Inflammatory macrophage treated with lipopolysaccharide for 4 hours (primary cell): ENCODE measurements at regions not wholly inside any gene's neighbourhood (a gene's known extent, or its start where the extent isn't known, plus 50 kb on each side); places are given as distances from the start of the nearest gene placed in this dataset.

Experiments
- DNase-seq: peaks from one replicate; pipeline ENCODE4 v3.0.0-alpha.2; 2020

DNA sequence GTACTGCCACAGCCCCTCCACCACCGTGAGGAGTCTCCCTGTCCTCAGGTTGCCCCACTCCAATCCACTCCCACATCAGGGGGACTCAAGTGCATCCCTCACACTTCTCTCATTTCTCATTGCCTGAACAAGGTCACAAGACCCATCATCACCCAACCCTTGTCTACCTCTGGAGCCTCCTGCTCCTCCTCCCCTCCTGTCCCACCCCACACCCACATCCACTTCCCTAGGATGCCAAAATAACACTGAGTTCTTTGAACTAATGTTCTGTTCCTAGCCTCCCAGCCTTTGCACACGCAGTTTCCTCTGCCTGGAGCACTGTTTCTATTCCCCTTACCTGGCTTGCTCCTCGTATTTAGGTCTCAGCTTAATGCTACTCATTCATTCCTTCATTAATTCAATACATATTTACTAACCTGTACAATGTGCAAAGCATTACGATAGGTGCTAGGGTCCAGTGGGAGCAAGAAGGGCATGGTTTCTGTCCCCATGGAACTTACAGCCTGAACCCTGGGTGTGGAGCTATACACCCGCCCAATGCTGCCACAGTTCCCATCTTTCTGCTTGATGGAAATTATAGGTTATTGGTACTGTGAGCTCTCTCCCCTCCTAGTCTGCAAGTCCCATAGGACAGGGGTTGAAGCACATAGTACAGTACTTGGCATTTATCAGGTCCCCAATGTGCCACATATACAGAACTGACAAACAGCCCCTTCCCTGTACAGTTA lies 96.1 kb upstream of the GRIK3 start:
- DNase-seq: no peak

DNA sequence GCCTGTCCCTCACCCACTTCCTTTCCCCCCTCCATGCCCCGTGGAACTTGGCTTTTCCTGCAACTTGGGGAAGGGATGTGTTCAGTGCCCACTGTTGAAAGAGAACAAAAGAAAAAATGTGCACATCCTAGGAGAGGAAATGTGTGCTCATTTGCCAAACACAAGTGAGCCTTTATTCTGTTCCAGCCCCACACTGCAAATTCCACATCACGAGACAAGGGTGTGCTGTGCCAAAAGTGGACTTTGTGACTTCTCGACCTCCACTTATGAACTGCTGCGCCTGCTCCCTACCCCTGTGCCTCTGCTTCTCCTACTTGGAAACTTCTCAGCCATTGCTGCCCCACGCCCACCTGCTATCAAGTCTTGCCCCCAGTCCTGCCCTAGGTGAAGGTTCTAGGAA lies 97.0 kb upstream of the GRIK3 start:
- no peak for DNase-seq

DNA sequence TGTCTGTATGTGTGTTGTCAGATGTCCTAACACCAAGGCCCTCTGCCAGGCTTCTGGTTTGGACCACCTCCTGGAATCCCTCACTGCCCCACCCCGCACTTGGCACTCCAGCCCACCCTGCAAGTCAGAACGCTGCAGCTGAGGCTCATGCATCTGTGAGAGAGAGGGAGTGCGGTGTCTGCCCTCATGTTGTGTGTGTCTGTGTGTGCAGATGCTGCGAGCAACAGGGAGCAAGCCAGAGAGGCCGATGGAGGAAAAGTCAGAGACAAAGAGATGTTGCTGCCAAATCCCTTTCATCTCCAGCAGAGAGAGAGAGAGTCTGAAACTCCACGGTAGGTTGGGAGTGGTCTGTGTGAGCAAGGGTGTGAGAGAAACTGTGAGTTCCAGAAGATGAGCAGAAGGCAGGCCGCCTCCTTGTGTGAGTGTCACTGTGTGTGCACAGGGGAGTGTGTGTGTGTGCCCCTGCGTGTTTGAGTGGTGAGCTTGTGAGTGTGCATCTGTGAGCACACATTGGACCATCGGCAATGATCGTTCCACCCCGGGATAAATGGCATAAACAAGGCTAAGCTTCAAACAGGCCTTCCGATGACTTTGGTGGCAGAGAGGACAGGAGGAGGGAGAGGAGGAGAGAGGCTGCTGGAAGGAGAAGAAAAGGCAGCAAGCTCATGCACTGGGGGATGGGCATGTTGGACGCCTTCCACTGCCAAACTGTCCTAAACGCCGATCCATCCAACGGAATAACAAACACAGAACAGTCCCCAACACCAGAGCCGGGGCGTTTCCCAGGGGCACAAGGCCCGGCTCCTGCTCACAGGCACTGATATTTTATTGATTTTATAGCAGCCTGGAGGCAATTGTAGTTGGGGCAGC lies 99.2 kb upstream of the GRIK3 start:
- DNase-seq: no peak

DNA sequence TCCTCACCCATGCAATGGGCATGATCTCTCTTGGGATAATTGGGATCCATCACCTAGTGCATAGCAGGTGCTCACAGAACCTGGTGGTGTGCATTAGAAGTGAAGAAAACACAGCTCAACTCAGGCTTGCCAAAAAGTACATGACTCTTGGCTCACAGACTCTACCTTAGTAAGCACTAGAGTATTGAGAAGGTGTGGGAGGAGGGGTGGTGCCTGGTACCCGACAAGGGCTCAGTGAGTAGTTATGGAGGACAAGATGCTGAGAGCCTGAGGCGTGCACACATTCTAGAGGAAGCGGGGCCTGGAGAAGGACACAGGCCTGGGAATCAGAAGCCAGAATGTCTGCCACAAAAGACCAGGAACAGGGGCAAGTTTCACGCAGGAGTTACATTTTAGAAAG lies 100.3 kb upstream of the GRIK3 start:
- no peak for DNase-seq

DNA sequence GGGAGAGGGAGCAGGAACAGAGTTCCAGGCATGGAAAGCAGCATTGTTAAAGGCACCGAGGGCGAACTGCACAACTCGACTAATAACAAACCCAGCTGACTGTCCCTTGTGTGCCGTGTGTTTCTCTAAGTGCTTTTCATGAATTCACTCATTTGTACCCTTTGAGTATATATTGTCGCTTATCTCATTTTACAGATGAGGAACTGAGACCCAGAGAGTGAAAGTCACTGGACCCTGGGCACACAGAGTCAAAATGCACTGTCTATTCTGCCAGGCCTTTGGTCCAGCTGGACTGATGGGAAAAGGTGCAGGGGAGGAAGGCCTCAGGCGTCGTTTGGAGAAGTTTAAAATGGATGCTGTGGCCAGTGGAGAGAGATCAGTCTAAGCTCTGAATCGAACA lies 100.7 kb upstream of the GRIK3 start:
- DNase-seq: no peak

DNA sequence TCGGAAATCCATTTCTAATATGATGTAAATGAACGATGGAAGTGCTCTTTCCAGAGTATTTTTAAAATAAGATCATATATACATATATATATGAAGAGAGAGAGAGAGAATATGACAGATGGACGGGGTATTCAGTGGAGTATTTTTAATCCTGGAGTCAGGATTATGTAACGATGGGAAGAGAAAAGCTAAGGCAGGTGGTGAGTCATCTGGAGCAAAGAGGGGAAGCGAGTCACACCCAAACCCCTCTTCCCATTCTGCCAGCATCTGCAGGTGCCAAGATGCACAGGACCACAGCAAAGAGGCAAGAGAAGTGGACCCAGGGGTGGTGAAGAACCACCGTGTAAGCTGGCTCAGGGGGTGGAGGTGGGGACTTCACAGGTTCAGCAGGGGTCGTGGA lies 102.7 kb upstream of the GRIK3 start:
- DNase-seq: no peak

DNA sequence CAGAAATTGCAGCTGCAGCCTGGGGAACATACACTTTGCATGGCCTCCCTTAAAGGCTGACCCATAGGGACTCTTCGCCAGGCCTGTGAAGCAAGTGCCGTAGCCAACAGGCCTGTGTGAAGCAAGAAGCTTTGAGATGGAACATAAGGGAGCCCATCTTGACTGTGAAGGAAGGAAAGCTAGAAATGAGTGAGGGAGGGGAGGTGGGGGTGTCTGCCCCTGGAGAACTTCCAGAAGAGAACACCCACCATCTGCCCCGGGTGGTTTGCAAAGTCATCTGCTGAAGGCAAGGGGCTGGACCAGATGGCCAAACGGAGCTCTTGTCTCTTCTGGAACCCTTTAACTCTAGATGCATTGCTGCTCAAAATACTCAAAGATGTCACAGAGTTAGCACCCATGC lies 103.3 kb upstream of the GRIK3 start:
- no peak for DNase-seq

DNA sequence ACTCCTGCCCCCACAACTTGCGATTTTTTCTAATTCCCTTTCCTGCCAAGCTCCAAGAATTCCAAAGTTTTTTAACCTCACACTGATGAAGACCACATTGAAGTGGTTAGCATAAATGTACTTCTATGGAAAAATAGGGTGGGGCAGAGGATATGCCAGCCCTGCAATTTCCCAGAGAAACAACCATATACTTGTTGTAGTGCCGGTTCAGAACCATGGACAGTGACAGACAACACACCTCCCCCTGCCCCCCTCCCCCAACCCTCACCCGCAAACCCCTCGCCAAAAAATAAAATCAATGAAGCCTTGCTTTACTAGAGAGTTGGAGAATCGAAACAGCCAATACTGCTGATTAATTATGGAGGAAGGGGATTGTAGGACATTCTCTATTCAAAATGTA lies 109.5 kb upstream of the GRIK3 start:
- DNase-seq: no peak

DNA sequence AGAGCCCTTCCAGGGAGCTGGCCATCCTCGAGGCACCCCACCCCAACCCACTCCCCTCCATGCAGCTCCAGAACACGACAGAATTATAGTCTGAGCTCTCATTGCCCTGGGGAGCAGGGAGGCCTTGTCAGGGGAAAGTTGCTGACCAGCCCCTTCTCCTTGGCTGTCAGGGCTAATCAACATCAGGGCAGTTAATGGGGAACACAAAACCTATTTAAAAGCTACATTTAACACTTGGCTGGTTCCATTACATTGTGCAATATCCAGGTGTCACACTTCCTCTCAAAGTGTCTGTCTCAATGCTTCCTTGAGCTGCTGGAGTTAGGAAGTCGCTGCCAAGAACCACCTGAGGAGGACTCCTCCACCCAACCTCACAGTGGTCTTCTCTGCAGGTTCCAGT lies 111.8 kb upstream of the GRIK3 start:
- no peak for DNase-seq

DNA sequence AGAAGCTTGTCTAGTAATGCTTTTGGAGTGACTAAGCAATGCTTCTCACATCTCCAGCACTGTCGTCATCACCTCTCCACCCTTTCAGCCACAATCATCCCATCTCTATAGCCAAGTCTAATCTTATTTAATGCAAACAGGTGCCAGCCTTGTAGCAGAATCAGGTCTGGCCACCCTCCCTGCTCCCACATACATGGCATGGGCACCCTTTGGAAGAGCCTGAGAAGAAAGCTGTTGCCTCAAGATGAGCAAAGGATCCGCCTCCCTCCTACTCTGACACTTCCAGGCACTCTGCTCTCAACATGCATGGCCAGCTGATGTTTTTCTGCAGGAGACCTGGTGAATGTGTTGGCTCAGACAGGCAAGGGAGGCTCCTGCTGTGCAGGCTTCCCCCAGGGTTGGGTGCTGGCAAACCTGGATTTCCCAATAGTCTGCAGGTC lies 113.1 kb upstream of the GRIK3 start:
- DNase-seq: no peak

DNA sequence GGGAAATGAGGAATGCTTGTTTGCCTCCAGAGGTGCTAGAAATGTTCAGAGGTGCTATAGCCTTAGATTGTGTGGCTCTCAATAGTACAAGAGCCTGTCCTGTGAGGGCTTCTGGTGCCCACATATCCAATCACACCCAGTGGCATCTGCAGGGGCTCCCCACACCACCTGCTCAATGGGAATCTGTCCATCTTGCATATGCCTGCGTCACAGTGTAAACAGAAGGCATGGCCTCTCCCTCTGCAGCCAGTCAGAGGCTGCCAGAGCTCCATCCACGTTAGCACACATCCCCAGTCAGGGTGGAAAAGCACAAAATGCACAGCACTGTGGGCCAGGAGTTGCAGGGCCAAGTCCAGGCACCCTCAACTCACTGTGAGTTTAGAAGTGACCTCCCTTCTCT lies 113.6 kb upstream of the GRIK3 start:
- no peak for DNase-seq

DNA sequence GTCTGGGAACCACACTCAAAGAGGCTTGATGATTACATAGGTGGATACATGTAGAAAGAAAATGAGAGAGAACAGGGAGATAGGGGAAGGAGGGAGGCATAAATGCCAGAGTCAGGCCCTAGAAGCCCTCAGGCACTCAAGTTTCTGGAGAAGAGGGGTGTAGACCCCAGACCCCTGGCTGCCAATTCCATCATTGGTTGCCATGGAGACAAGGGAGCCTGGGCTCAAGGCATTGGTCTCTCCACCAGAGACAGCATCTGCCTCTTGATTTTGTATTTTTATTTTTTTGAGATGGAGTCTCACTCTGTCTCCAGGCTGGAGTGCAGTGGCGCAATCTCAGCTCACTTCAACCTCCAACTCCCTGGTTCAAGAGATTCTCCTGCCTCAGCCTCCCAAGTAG lies 114.3 kb upstream of the GRIK3 start:
- DNase-seq: no peak

DNA sequence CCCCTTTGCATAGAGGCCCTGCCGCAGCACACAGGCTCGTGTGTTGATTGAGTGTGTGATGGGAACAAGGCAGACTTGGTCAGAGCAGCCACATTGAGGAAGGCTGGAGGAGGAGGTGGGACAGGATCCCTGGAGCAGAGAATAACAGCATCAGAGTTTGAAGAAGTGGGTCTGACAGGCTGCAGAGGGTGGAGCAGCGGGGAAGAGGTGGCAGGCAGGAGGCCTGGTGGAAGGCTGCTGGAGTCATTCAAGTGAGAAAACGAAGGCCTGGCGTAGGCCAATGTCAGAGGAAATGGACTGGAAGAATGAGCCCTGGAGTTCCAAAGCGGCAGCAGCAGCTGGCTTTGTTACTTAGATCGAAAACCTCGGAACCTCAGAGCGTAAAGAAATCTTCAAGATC lies 115.0 kb upstream of the GRIK3 start:
- DNase-seq: no peak

DNA sequence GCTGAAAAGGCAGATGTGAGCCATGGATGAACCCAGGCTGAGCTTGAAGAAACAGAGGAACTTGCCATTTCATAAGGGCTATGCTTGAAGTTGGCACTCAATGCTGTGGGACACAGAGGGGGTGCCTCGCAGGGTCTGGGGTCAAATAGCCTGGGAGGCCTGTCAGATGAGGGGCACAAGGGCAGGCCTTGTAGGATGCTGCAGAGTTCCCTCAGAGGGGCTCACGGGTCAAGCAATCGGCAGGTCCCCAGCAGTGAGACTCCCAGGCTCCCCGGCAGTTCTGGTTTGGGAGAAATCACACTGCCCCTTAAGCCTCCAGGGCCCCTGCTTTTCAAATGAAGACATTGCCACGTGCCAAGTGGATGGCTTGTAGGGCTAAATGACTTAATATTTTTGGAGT lies 116.7 kb upstream of the GRIK3 start:
- DNase-seq: no peak

DNA sequence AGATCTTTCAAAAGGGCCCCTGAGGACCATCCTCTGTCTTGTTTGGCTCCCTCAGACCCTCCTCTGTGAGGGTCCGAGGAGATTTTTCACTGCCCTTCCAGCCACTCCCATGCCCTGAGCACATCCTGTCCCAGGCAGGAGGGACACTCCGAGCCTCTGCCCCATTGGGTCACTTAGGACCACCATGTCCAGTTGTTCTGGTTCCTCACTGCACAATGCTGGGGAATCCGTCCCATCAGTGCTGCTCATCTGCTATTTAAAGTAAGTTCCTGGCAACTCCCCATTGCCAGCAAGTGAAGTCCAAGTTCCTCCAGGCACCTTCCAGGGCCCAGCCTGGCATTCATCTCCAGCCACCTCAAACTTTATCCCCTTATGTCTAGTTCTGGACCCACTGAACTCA lies 117.5 kb upstream of the GRIK3 start:
- DNase-seq: no peak

DNA sequence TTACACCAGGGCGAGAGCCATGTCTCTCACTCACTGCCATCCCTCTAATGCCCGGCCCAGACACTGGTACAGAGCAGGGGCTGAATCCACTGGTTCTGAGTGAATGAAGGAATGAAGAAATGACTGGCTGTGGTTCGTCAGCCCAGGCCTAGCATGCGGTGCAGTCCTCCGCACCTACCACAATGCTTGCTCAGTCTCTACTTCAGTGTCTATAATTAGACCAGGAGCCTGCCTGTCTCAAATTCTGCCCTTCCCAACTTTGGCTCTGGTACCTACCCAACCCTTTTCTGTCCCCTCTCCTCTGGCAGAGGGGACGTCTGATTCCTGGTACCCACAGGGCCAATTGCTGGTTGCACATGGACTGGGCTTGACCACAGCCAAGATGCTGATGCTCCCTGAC lies 118.2 kb upstream of the GRIK3 start:
- no peak for DNase-seq

DNA sequence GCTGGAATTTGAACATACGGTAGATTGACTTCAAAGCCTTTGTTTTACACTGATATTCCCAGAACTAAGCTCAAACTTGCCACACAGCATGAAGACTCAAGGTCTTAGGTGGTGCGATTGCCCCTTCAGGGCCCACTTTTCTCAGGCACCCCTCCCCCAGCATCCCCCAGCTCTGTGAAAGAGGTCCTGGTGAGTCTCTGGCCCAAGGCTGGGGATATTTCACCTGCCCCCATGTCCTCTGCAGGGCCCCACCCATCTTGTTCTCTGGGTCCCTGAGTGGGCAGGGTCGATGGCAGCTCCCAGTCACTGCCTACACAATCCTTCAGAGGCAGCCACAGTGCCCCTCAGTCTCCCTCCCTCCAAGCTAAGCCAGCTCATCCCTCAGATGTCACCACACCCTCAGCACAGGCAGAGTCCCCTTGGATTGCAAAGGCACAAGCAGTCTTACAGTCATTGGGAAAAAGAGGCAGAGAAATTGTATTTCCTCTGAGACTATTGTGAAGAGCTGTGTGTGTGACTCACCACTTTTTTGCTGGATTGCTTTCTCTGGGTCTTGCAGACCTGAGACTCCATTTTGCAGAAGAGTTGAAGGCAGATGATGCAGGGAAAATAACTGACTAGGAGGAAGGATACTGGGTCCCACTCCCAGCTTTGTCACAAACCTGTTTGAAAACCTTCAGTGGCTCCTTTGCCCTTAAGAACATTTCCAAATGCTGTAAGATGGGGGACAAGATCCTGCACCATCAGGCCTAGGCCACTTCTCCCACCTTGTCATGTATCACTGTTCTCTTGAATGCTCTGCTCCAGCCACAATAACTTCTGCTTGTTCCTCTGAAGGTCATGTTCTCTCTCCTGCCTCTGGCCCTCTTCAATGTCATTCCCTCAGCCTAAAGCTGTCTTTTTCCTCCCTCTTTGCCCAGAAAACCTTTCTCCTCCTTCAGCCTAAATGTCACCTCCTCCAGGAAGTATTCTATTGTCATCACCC lies 119.1 kb upstream of the GRIK3 start:
- DNase-seq: no peak

DNA sequence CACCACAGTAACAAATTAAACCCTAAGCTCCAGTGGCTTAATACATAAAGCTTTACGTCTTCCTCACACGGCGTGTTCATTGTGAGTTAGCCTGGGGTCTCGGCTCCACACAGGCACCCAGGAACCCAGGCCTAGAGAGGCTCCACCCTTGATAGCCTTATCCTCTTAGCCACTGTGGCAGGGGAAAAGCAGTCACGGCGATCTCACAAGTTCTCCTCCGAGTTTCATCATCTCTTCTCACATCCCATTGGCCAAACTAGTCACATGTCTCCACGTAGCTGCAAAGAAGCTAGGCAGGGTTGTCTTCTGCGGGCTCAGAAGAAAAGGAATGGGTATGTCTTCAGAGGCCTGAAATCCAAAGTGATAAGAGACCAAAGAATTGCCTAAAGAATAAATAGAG lies 122.3 kb upstream of the GRIK3 start:
- no peak for DNase-seq

DNA sequence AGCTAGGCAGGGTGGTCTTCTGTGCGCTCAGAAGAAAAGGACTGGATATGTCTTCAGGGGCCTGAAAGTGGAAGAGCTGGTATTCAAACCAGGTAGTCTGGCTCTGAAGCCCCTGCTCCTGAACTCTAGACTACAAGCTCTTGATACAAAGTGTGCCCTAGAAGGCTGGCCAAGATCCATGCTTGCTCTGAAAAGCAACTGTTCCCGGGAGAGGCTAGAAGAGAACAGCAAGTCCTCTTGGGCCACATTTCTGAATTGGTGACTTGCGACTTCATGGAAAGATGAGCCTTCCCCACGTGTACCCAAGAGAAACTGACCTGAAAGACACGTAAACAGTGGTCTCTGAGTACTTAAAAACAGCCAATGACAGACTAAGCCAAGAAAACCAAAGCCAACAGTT lies 123.3 kb upstream of the GRIK3 start:
- DNase-seq: no peak

DNA sequence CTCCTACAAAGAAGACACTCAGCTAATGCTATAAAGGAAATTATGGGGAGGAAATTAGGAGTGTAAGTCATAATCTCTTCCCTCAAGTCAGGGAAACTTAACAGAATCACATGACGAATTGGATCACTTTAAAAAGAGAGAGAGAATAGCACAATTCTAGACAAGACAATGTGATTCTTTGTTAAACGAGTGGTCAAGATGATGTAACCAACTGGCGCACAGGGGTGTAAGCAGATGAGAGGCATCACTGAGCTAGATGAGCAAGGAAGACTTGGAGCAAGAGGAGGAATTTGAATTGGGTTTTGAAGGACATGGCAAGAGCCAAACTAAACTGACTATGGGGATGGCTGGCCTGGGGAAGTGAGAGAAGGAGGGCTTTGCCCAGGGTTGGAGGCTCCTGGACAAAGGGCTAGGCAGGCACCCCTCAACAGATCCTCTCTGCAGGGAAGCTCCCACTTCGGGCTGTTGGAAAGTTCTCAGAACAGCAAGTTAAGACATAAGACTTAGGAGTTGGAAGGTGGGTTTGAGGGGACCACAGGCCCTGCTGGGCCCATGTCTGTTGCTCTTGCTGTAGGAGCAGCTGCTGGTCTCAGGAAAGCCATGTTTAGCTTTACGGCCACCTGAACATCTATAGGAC lies 123.9 kb upstream of the GRIK3 start:
- DNase-seq: no peak

DNA sequence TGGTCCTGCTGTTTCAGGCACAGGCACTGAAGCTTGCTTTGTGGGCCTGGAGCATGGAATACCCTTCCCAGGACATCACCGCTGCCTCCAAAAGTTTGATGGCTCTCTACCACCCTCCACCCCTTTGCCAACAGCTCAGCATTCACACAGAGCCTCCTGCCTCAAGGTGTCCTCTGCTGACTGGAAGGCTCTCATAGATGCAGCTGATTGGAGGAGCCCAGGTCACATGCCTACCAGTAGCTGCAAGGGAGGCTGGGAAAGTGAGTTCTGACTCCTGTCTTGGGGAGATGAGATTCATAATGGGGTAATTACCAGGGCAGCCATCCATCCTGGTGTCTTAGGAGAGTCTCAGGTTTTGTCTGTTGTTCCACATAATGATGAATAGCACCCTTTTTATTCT lies 124.8 kb upstream of the GRIK3 start:
- no peak for DNase-seq

DNA sequence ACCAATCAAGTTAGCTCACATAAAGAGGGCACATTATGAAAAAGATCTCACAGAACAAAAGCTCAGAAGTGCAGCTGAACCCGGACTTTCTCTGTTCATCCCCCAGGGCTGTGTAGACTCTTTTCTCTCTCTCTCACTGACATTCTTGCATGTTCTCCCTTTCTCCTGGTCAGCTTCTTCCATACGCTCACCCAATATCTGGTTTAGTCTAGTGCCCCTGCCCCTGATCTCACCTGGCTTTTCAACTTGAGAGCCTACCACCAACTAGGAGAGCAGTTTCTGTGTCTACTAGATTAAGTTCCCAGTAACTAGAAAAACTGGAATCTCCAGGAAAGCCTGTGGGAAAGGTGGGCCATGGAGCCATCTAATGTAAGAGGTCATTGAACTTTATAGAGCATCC lies 126.9 kb upstream of the GRIK3 start:
- no peak for DNase-seq

DNA sequence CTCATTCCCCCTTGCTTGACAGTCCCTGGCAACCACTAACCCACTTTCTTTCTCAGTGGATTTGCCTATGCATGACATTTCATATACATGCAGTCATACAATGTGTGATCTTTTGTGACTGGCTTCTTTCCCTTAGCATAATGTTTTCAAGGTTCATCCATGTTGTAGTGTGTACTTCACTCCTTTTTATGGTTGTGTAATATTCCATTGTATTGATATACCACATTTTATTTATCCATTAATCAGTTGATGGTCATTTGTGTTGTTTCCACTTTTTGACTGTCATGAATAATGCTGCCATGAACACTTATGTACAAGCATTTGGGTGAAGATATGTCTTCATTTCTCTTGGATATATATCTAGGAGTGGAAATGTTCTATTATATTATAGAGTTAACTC lies 127.7 kb upstream of the GRIK3 start:
- DNase-seq: no peak
